ENCODE measurements at regions not wholly inside any gene's neighbourhood (a gene's known extent, or its start where the extent isn't known, plus 50 kb on each side); places are given as distances from the start of the nearest gene placed in this dataset.

- Mint-ChIP-seq H3K4me1 (peaks cover 8 to 12% (median 8%) of the 10 kb centered on the region in 3 donors), H3K9me3 (peaks cover 0 to 1% (median 0%) of the 10 kb centered on the region in 3 donors), H3K27me3 (peaks cover 1% of the 10 kb centered on the region), H3K36me3 (peaks cover 3% of the 10 kb centered on the region), H3K27ac (peak overlapping the region in 1 of 3 donors; percentile 40), H3K4me3 (peak overlapping the region in 1 of 4 donors; percentile 61)
These were observed 199.1 kb upstream of the JARID2 start for GRCh38 chr6:15046751-15047150.

DNA sequence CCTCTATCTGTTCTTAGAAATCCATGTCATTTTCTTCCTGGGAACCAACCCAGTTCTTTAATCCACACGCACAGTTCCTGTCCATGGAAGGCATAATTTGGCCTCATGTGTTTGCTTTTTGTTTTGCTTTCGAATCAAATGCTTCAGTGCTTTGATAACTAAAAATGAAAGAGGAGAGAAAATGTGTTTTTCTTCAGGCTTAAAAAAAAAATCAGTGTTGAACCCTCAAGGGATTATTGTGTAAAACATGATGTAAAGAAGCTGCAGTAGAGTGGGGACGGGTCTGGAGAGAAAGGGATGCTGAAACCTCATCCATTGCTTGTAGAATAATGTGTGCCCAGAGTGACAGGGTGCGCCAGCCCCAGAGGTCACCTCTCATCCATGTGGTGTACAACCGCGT is 197.5 kb upstream of the JARID2 start:
- H3K27ac Mint-ChIP-seq, result peak overlapping the region in 2 of 3 donors; percentile 38 to 83
- peaks cover 3% of the 10 kb centered on the region for H3K36me3 Mint-ChIP-seq
- peaks cover 0 to 1% (median 0%) of the 10 kb centered on the region in 3 donors for H3K9me3 Mint-ChIP-seq
- peak overlapping the region in 1 of 4 donors; percentile 12 for H3K4me3 Mint-ChIP-seq
- H3K27me3 Mint-ChIP-seq, result no peaks in the 10 kb centered on the region
- peaks cover 8 to 12% (median 8%) of the 10 kb centered on the region in 3 donors for H3K4me1 Mint-ChIP-seq

DNA sequence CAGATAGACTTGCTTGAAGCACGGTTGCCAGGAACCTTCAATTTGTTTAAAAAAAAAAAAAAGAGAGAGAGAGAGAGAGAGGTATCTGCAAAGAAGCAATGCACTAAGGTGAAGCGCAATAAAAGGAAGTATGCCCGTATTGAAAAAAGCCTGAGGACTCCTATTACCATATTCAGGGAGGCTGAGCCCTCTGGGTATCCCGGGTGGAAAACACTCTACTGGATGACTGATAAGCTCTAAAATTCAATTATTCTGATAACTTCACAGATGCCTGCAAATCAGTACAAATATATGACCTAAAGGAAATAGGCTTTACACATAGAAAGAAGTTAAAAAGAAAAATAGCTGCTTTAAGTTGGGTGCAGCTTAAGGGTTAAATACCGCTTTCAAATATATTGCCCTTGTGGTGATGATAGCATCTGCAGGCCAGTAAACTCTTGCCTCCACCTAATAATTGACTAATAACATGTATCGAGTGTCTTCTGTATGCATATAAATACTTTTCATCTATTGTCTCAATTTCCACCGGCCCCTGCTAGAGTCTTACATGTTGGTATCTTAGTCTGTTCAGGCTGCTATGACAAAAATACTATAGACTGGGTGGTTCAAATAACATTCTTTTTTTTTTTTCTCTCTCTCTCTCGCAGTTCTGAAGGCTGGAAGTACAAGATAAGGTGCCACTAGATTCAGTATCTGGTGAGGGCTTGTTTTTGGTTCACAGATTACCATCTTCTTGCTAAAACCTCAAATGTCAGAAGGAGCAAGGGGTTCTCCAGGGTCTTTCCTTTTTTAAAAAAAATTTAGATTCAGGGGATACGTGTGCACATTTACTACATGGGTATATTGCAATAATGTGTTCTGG is 187.4 kb upstream of the JARID2 start:
- H3K4me1 Mint-ChIP-seq, result peaks cover 6 to 9% (median 7%) of the 10 kb centered on the region in 3 donors
- peaks cover 4% of the 10 kb centered on the region for H3K36me3 Mint-ChIP-seq
- no peak overlapping the region for H3K4me3 Mint-ChIP-seq
- H3K27ac Mint-ChIP-seq, result no peak overlapping the region
- H3K27me3 Mint-ChIP-seq, result no peaks in the 10 kb centered on the region
- peaks cover 0 to 2% (median 0%) of the 10 kb centered on the region in 3 donors for H3K9me3 Mint-ChIP-seq

- Mint-ChIP-seq H3K4me3 (peak overlapping the region in 1 of 4 donors; percentile 4), H3K27me3 (no peaks in the 10 kb centered on the region), H3K4me1 (peaks cover 8 to 9% (median 9%) of the 10 kb centered on the region in 3 donors), H3K9me3 (peaks cover 0 to 2% (median 0%) of the 10 kb centered on the region in 3 donors), H3K36me3 (peaks cover 4% of the 10 kb centered on the region), H3K27ac (peak overlapping the region in 1 of 3 donors; percentile 80)
These were observed 184.7 kb upstream of the JARID2 start for GRCh38 chr6:15061180-15061641.

DNA sequence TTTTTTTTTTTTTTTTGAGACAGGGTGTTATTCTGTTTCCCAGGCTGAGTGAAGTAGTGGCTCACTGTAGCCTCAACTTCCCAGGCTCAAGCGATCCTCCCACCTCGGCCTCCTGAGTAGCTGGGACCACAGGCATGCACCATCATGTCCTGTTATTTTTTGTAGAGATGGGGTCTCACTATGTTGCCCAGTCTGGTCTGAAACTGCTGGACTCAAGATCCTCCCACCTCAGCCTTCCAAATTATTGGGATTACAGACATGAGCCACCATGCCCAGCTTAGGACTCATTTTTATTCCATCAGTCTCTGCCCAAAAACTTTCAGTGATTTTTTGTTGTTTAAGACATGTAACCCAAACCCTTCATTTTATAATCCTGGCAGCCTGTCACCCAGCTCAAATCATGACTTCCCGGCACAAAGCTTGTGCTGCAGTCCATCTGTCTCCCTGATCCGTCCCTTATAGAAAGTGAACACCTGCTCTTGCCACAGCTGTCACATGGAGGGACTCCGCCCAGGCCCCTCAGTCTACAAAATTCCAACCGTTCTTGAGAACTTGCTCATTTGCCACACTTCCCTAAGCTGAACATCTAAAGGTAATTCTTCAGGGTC is 183.9 kb upstream of the JARID2 start:
- Mint-ChIP-seq H3K27me3 (no peaks in the 10 kb centered on the region), H3K9me3 (peaks cover 0 to 2% (median 0%) of the 10 kb centered on the region in 3 donors), H3K4me3 (no peak overlapping the region), H3K27ac (no peak overlapping the region), H3K36me3 (peaks cover 4% of the 10 kb centered on the region), H3K4me1 (peaks cover 8 to 9% (median 9%) of the 10 kb centered on the region in 3 donors)

DNA sequence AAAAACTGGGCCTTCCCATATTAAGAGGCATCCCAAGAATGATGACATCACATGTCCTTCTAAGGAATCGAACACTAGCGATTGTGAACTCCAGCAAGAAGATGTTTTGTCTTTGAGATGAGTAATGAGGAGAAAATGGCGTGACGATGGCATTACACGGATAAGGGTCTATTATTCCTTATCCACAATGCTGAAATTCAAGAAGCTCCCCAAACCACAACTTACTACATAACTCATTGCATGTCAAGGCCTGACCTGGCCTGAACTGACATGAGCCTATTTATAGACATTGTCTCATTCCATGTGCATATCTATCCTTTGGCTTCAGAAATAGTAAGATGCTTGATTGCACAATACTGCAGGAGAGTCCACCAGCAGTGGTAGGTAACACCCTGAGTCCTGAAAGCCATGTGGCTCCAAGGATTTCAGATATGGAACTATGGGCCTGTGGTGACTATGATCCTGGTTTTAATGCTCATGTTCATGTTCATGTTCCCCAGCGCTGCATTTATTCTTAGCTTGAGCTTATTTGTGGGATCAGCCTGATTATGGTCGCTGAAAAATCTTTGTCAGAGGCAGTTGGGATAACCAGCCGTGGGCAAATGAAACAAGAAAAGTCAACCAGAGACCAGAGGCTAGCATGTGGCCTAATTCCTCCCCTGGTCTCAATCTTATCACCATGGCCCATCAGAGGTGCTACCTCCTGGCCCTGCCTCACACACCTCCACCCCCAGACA is 183.2 kb upstream of the JARID2 start:
- H3K36me3 Mint-ChIP-seq, result peaks cover 2% of the 10 kb centered on the region
- peak overlapping the region in 1 of 3 donors; percentile 35 for H3K27ac Mint-ChIP-seq
- peaks cover 0 to 2% (median 0%) of the 10 kb centered on the region in 3 donors for H3K9me3 Mint-ChIP-seq
- no peak overlapping the region for H3K4me3 Mint-ChIP-seq
- H3K4me1 Mint-ChIP-seq, result peaks cover 8 to 9% (median 9%) of the 10 kb centered on the region in 3 donors
- no peaks in the 10 kb centered on the region for H3K27me3 Mint-ChIP-seq

DNA sequence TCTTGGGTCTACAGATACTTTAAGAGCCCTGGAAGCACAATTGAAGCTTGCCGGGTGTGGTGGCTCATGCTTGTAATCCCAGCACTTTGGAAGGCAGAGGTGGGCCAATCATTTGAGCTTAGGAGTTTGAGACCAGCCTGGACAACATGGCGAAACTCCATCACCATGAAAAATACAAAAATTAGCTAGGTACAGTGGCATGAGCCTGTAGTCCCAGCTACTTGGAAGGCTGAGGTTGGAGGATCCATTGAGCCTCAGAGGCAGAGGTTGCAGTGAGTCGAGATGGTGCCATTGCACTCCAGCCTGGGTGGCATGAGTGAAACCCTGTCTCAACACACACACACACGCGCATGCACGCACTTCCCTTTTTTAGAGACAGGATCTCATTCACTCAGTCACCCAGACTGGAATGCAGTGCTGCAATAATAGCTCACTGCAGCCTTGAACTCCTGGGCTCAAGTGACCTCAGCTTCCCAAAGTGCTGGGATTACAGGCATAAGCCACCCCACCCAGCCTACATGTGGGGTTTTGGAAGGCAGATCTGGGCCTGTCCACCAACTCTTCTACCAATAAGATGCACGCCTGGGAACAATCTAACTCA is 182.5 kb upstream of the JARID2 start:
- Mint-ChIP-seq H3K4me3 (no peak overlapping the region), H3K9me3 (peaks cover 0 to 2% (median 0%) of the 10 kb centered on the region in 3 donors), H3K27ac (peak overlapping the region in 1 of 3 donors; percentile 35), H3K36me3 (peaks cover 2% of the 10 kb centered on the region), H3K4me1 (peaks cover 8 to 9% (median 9%) of the 10 kb centered on the region in 3 donors), H3K27me3 (no peaks in the 10 kb centered on the region)

GRCh38 chr6:15065261-15065989 is 180.4 kb upstream of the JARID2 start:
- H3K27me3 Mint-ChIP-seq, result no peaks in the 10 kb centered on the region
- no peak overlapping the region for H3K27ac Mint-ChIP-seq
- no peak overlapping the region for H3K4me3 Mint-ChIP-seq
- peaks cover 2% of the 10 kb centered on the region for H3K36me3 Mint-ChIP-seq
- peaks cover 0 to 2% (median 0%) of the 10 kb centered on the region in 3 donors for H3K9me3 Mint-ChIP-seq
- peaks cover 8 to 9% (median 9%) of the 10 kb centered on the region in 3 donors for H3K4me1 Mint-ChIP-seq

DNA sequence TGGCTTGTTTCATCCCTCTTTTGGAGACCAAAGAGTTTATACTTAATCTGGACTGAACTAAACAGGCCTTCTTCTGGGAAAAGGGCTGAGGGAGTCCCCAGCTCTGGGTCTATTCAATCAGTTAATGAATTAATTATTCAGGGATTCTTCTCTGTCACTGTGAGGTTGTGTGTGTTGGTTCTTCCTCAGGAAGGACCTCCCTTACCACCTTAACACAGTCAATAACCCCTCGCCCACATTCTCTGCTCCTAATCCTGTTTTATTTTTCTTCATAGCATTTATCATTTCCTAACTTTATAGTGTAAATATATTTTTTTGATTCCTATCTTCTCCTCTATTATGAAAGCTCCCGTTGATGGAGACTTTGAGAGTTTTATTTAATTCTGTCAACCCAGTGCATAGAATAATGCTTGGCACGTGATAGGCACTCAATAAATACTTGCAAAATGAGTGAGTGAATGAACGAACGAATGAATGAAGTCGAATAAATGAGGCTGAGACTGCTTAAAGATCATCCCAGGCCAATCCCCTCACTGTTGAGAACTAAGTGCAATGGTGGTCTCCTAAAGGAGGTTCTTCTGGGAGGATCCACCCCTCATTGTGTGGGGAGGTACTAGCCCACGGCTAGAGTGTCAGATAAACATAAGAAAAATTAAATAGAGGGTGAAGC is 179.6 kb upstream of the JARID2 start:
- Mint-ChIP-seq H3K36me3 (peaks cover 2% of the 10 kb centered on the region), H3K27me3 (no peaks in the 10 kb centered on the region), H3K27ac (no peak overlapping the region), H3K4me3 (no peak overlapping the region), H3K4me1 (peaks cover 4 to 6% (median 5%) of the 10 kb centered on the region in 3 donors), H3K9me3 (peaks cover 0 to 1% (median 0%) of the 10 kb centered on the region in 3 donors)

DNA sequence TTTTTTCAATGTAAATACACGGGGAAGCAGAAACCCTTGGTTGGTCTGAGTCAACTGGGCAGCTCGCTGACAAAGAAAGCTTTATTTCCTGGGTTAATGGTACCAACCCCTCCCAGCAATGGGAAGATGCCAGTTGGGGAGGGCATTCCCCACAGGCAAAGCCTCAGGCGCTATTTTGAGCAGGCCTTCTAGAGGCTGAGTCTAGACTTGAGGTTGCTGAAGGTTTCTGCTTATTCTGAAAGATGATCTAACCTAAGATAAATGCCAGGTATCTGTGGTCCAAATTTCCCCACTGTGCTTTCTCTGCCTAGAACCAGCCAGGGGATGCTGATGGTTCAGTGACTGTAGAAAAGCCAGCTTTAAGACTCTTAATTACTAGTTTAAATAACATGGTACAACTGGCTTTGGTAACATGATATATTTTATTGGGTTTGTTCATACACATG is 172.5 kb upstream of the JARID2 start:
- Mint-ChIP-seq H3K36me3 (no peaks in the 10 kb centered on the region), H3K4me1 (peaks cover 0 to 8% (median 5%) of the 10 kb centered on the region in 3 donors), H3K9me3 (no peaks in the 10 kb centered on the region), H3K27ac (no peak overlapping the region), H3K27me3 (no peaks in the 10 kb centered on the region), H3K4me3 (no peak overlapping the region)

- Mint-ChIP-seq H3K9me3 (no peaks in the 10 kb centered on the region), H3K27me3 (no peaks in the 10 kb centered on the region), H3K4me3 (no peak overlapping the region), H3K36me3 (no peaks in the 10 kb centered on the region), H3K27ac (peak overlapping the region in 1 of 3 donors; percentile 67), H3K4me1 (peaks cover 0 to 8% (median 5%) of the 10 kb centered on the region in 3 donors)
These were observed 171.9 kb upstream of the JARID2 start for GRCh38 chr6:15073883-15074465.

GRCh38 chr6:15074806-15075205 is 171.1 kb upstream of the JARID2 start:
- no peaks in the 10 kb centered on the region for H3K36me3 Mint-ChIP-seq
- peaks cover 0 to 8% (median 5%) of the 10 kb centered on the region in 3 donors for H3K4me1 Mint-ChIP-seq
- H3K27me3 Mint-ChIP-seq, result no peaks in the 10 kb centered on the region
- no peak overlapping the region for H3K27ac Mint-ChIP-seq
- H3K4me3 Mint-ChIP-seq, result no peak overlapping the region
- no peaks in the 10 kb centered on the region for H3K9me3 Mint-ChIP-seq

GRCh38 chr6:15076565-15076964 is 169.3 kb upstream of the JARID2 start:
- Mint-ChIP-seq H3K4me1 (peaks cover 0 to 8% (median 5%) of the 10 kb centered on the region in 3 donors), H3K9me3 (no peaks in the 10 kb centered on the region), H3K4me3 (no peak overlapping the region), H3K36me3 (no peaks in the 10 kb centered on the region), H3K27ac (no peak overlapping the region), H3K27me3 (no peaks in the 10 kb centered on the region)

Measured in IgD-negative memory B cell (primary cell).